HEK293 (cell line): ENCODE measurements at regions not wholly inside any gene's neighbourhood (a gene's known extent, or its start where the extent isn't known, plus 50 kb on each side); places are given as distances from the start of the nearest gene placed in this dataset.
A peak's percentile ranks its signal among the peaks of the same experiment; 100 is the strongest.

Experiments
- BCL11B ChIP-seq: fragments of 450-650 bp; formaldehyde crosslinking; IDR thresholded peaks from 2 replicates; pipeline ENCODE4 v1.5.1; 2016; ENCODE audit warnings: low read depth, missing biosample characterization, missing genetic modification characterization
- HIC1 ChIP-seq: fragments of 450-650 bp; formaldehyde crosslinking; IDR thresholded peaks from 2 replicates; pipeline ENCODE4 v1.5.1; 2016; ENCODE audit warnings: missing biosample characterization, missing genetic modification characterization
- KLF17 ChIP-seq: fragments of 450-650 bp; formaldehyde crosslinking; IDR thresholded peaks from 2 replicates; pipeline ENCODE4 v1.5.1; 2016; ENCODE audit warnings: missing biosample characterization, missing genetic modification characterization
- OVOL3 ChIP-seq: fragments of 450-650 bp; formaldehyde crosslinking; IDR thresholded peaks from 2 replicates; pipeline ENCODE4 v1.5.1; 2016; ENCODE audit warnings: missing biosample characterization, missing genetic modification characterization
- SCRT2 ChIP-seq: fragments of 450-650 bp; formaldehyde crosslinking; IDR thresholded peaks from 2 replicates; pipeline ENCODE4 v1.5.1; 2016; ENCODE audit warnings: missing biosample characterization, missing genetic modification characterization
- SP7 ChIP-seq: fragments of 450-650 bp; formaldehyde crosslinking; IDR thresholded peaks from 2 replicates; pipeline ENCODE4 v1.5.1; 2016; ENCODE audit warnings: missing biosample characterization, missing genetic modification characterization
- YY1 ChIP-seq: fragments of 450-650 bp; formaldehyde crosslinking; IDR thresholded peaks from 2 replicates; pipeline ENCODE4 v1.5.1; 2018; ENCODE audit warnings: missing biosample characterization, missing genetic modification characterization
- ZBTB17 ChIP-seq: fragments of 450-650 bp; formaldehyde crosslinking; IDR thresholded peaks from 2 replicates; pipeline ENCODE4 v1.5.1; 2016; ENCODE audit warnings: missing biosample characterization, missing genetic modification characterization
- ZBTB26 ChIP-seq: fragments of 450-650 bp; formaldehyde crosslinking; optimal IDR thresholded peaks from 2 replicates; pipeline ENCODE3; 2016; ENCODE audit warnings: missing biosample characterization, mild to moderate bottlenecking, missing genetic modification characterization
- ZNF132 ChIP-seq: fragments of 450-650 bp; formaldehyde crosslinking; IDR thresholded peaks from 2 replicates; pipeline ENCODE4 v1.5.1; 2017; ENCODE audit warnings: missing biosample characterization, missing genetic modification characterization, borderline replicate concordance
- ZNF157 ChIP-seq: fragments of 450-650 bp; formaldehyde crosslinking; IDR thresholded peaks from 2 replicates; pipeline ENCODE4 v1.5.1; 2016; ENCODE audit warnings: missing biosample characterization, missing genetic modification characterization
- ZNF211 ChIP-seq: fragments of 450-650 bp; formaldehyde crosslinking; IDR thresholded peaks from 2 replicates; pipeline ENCODE4 v1.5.1; 2016; ENCODE audit warnings: low read depth, missing biosample characterization, missing genetic modification characterization
- ZNF324 ChIP-seq: fragments of 450-650 bp; formaldehyde crosslinking; IDR thresholded peaks from 2 replicates; pipeline ENCODE4 v1.5.1; 2016; ENCODE audit warnings: missing biosample characterization, missing genetic modification characterization
- ZNF335 ChIP-seq: fragments of 450-650 bp; formaldehyde crosslinking; conservative IDR thresholded peaks from 2 replicates; pipeline ENCODE4 v1.5.1; 2016; ENCODE audit warnings: missing biosample characterization, missing genetic modification characterization
- ZNF416 ChIP-seq: fragments of 450-650 bp; formaldehyde crosslinking; IDR thresholded peaks from 2 replicates; pipeline ENCODE4 v1.5.1; 2016; ENCODE audit warnings: missing biosample characterization, missing genetic modification characterization
- ZNF530 ChIP-seq: fragments of 450-650 bp; formaldehyde crosslinking; IDR thresholded peaks from 2 replicates; pipeline ENCODE4 v1.5.1; 2016; ENCODE audit warnings: low read depth, missing biosample characterization, missing genetic modification characterization
- ZNF561 ChIP-seq: fragments of 450-650 bp; IDR thresholded peaks from 2 replicates; pipeline ENCODE4 v1.5.1; 2018; ENCODE audit warnings: missing biosample characterization, missing genetic modification characterization, borderline replicate concordance
- ZNF658 ChIP-seq: fragments of 450-650 bp; formaldehyde crosslinking; IDR thresholded peaks from 2 replicates; pipeline ENCODE4; 2016; ENCODE audit warnings: missing biosample characterization, missing genetic modification characterization
- ZNF660 ChIP-seq: fragments of 450-650 bp; IDR thresholded peaks from 2 replicates; pipeline ENCODE4 v1.5.1; 2018; ENCODE audit warnings: missing biosample characterization, mild to moderate bottlenecking, missing genetic modification characterization
- ZNF76 ChIP-seq: fragments of 450-650 bp; formaldehyde crosslinking; IDR thresholded peaks from 2 replicates; pipeline ENCODE4; 2016; ENCODE audit warnings: low read depth, missing biosample characterization, missing genetic modification characterization, borderline replicate concordance
- ZSCAN16 ChIP-seq: fragments of 450-650 bp; formaldehyde crosslinking; IDR thresholded peaks from 2 replicates; pipeline ENCODE4 v1.5.1; 2016; ENCODE audit warnings: missing biosample characterization, missing genetic modification characterization
- ZSCAN18 ChIP-seq: fragments of 450-650 bp; formaldehyde crosslinking; IDR thresholded peaks from 2 replicates; pipeline ENCODE4 v1.5.1; 2016; ENCODE audit warnings: missing biosample characterization, missing genetic modification characterization
- TF ChIP-seq, protein P1 (sequence below): fragments of 450-650 bp; formaldehyde crosslinking; IDR thresholded peaks from 2 replicates; pipeline ENCODE4 v1.5.0; 2017; ENCODE audit warnings: missing biosample characterization, missing genetic modification characterization, borderline replicate concordance
- TF ChIP-seq, protein P2 (sequence below): fragments of 450-650 bp; formaldehyde crosslinking; IDR thresholded peaks from 2 replicates; pipeline ENCODE4 v1.5.1; 2016; ENCODE audit warnings: missing biosample characterization, missing genetic modification characterization
- TF ChIP-seq, protein P3 (sequence below): fragments of 450-650 bp; formaldehyde crosslinking; IDR thresholded peaks from 2 replicates; pipeline ENCODE4 v1.5.1; 2016; ENCODE audit warnings: missing biosample characterization, missing genetic modification characterization
- TF ChIP-seq, protein P4 (sequence below): fragments of 450-650 bp; formaldehyde crosslinking; IDR thresholded peaks from 2 replicates; pipeline ENCODE4 v1.5.1; 2016; ENCODE audit warnings: missing biosample characterization, missing genetic modification characterization

- TF ChIP-seq ZNF660 (peak; percentile 42; the same call in 1 of the 2 replicates), SCRT2 (tag by site-specific recombination) (no peak), ZNF530 (tag by site-specific recombination) (no peak), HIC1 (tag by site-specific recombination) (no peak), ZNF416 (tag by site-specific recombination) (no peak), ZBTB17 (tag by site-specific recombination) (peak; percentile 82), ZNF561 (tag by site-specific recombination) (peak; percentile 60; the same call in 1 of the 2 replicates), ZNF658 (peak; percentile 37; the same call in 1 of the 2 replicates), ZNF76 (tag by site-specific recombination) (peak; percentile 49; the same call in 1 of the 2 replicates), ZSCAN16 (tag by site-specific recombination) (no peak), ZNF324 (tag by site-specific recombination) (0 out of 2 replicates have a peak, but pooled peaks have one; percentile 50), OVOL3 (tag by site-specific recombination) (peak; percentile 83), BCL11B (tag by site-specific recombination) (peak; percentile 97), YY1 (tag by site-specific recombination) (no peak), ZSCAN18 (tag by site-specific recombination) (peak; percentile 86), ZNF335 (peak; percentile 56), ZNF211 (tag by site-specific recombination) (no peak), ZNF157 (tag by site-specific recombination) (no peak), KLF17 (tag by site-specific recombination) (no peak), ZBTB26 (tag by site-specific recombination) (no peak), SP7 (tag by site-specific recombination) (peak; percentile 99), ZNF132 (no peak)
- TF ChIP-seq, protein P1, sequence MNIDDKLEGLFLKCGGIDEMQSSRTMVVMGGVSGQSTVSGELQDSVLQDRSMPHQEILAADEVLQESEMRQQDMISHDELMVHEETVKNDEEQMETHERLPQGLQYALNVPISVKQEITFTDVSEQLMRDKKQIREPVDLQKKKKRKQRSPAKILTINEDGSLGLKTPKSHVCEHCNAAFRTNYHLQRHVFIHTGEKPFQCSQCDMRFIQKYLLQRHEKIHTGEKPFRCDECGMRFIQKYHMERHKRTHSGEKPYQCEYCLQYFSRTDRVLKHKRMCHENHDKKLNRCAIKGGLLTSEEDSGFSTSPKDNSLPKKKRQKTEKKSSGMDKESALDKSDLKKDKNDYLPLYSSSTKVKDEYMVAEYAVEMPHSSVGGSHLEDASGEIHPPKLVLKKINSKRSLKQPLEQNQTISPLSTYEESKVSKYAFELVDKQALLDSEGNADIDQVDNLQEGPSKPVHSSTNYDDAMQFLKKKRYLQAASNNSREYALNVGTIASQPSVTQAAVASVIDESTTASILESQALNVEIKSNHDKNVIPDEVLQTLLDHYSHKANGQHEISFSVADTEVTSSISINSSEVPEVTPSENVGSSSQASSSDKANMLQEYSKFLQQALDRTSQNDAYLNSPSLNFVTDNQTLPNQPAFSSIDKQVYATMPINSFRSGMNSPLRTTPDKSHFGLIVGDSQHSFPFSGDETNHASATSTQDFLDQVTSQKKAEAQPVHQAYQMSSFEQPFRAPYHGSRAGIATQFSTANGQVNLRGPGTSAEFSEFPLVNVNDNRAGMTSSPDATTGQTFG (tag by site-specific recombination): peak; percentile 98
- TF ChIP-seq, protein P2, sequence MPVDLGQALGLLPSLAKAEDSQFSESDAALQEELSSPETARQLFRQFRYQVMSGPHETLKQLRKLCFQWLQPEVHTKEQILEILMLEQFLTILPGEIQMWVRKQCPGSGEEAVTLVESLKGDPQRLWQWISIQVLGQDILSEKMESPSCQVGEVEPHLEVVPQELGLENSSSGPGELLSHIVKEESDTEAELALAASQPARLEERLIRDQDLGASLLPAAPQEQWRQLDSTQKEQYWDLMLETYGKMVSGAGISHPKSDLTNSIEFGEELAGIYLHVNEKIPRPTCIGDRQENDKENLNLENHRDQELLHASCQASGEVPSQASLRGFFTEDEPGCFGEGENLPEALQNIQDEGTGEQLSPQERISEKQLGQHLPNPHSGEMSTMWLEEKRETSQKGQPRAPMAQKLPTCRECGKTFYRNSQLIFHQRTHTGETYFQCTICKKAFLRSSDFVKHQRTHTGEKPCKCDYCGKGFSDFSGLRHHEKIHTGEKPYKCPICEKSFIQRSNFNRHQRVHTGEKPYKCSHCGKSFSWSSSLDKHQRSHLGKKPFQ: peak; percentile 89
- TF ChIP-seq, protein P3, sequence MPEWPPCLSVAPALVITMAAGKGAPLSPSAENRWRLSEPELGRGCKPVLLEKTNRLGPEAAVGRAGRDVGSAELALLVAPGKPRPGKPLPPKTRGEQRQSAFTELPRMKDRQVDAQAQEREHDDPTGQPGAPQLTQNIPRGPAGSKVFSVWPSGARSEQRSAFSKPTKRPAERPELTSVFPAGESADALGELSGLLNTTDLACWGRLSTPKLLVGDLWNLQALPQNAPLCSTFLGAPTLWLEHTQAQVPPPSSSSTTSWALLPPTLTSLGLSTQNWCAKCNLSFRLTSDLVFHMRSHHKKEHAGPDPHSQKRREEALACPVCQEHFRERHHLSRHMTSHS (tag by site-specific recombination): peak; percentile 90
- TF ChIP-seq, protein P4, sequence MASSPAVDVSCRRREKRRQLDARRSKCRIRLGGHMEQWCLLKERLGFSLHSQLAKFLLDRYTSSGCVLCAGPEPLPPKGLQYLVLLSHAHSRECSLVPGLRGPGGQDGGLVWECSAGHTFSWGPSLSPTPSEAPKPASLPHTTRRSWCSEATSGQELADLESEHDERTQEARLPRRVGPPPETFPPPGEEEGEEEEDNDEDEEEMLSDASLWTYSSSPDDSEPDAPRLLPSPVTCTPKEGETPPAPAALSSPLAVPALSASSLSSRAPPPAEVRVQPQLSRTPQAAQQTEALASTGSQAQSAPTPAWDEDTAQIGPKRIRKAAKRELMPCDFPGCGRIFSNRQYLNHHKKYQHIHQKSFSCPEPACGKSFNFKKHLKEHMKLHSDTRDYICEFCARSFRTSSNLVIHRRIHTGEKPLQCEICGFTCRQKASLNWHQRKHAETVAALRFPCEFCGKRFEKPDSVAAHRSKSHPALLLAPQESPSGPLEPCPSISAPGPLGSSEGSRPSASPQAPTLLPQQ (tag by site-specific recombination): peak; percentile 93
These were observed 803.8 kb upstream of the ZNF608 start (continued) for GRCh38 chr5:125550274-125550673.
